ENCODE measurements at regions not wholly inside any gene's neighbourhood (a gene's known extent, or its start where the extent isn't known, plus 50 kb on each side); places are given as distances from the start of the nearest gene placed in this dataset.

GRCh38 chr5:133792024-133792423 lies 176.4 kb downstream of the C5orf15 start:
- Mint-ChIP-seq H3K27ac (ENCODE audit: unreplicated experiment) (no peak overlapping the region), H3K4me1 (ENCODE audit: unreplicated experiment) (no peaks in the 10 kb centered on the region), H3K27me3 (ENCODE audit: unreplicated experiment) (peaks cover 7% of the 10 kb centered on the region), H3K36me3 (ENCODE audit: low read depth, unreplicated experiment) (no peaks in the 10 kb centered on the region), H3K4me3 (ENCODE audit: unreplicated experiment) (no peak overlapping the region), H3K9me3 (ENCODE audit: unreplicated experiment) (no peaks in the 10 kb centered on the region)
- DNase-seq (ENCODE audit: low spot score), result no peak
- no peak for TF ChIP-seq CTCF (IDR thresholded peaks at IDR 0.05; ENCODE audit: unreplicated experiment)

GRCh38 chr5:133790898-133791297 lies 177.5 kb downstream of the C5orf15 start:
- no peaks in the 10 kb centered on the region for H3K36me3 Mint-ChIP-seq (ENCODE audit: low read depth, unreplicated experiment)
- peaks cover 7% of the 10 kb centered on the region for H3K27me3 Mint-ChIP-seq (ENCODE audit: unreplicated experiment)
- H3K4me1 Mint-ChIP-seq (ENCODE audit: unreplicated experiment), result peaks cover 3% of the 10 kb centered on the region
- no peaks in the 10 kb centered on the region for H3K9me3 Mint-ChIP-seq (ENCODE audit: unreplicated experiment)
- DNase-seq (ENCODE audit: low spot score), result no peak
- H3K27ac Mint-ChIP-seq (ENCODE audit: unreplicated experiment), result no peak overlapping the region
- H3K4me3 Mint-ChIP-seq (ENCODE audit: unreplicated experiment), result no peak overlapping the region
- TF ChIP-seq CTCF (IDR thresholded peaks at IDR 0.05; ENCODE audit: unreplicated experiment), result no peak

GRCh38 chr5:133789428-133789827 lies 177.1 kb upstream of the FSTL4 start:
- no peak for TF ChIP-seq CTCF (IDR thresholded peaks at IDR 0.05; ENCODE audit: unreplicated experiment)
- Mint-ChIP-seq H3K36me3 (ENCODE audit: low read depth, unreplicated experiment) (no peaks in the 10 kb centered on the region), H3K4me3 (ENCODE audit: unreplicated experiment) (no peak overlapping the region), H3K27ac (ENCODE audit: unreplicated experiment) (no peak overlapping the region), H3K4me1 (ENCODE audit: unreplicated experiment) (peaks cover 3% of the 10 kb centered on the region), H3K27me3 (ENCODE audit: unreplicated experiment) (peaks cover 5% of the 10 kb centered on the region), H3K9me3 (ENCODE audit: unreplicated experiment) (no peaks in the 10 kb centered on the region)
- no peak for DNase-seq (ENCODE audit: low spot score)

- Mint-ChIP-seq H3K4me3 (ENCODE audit: unreplicated experiment) (no peak overlapping the region), H3K36me3 (ENCODE audit: low read depth, unreplicated experiment) (no peaks in the 10 kb centered on the region), H3K4me1 (ENCODE audit: unreplicated experiment) (peaks cover 3% of the 10 kb centered on the region), H3K9me3 (ENCODE audit: unreplicated experiment) (no peaks in the 10 kb centered on the region), H3K27ac (ENCODE audit: unreplicated experiment) (no peak overlapping the region), H3K27me3 (ENCODE audit: unreplicated experiment) (peaks cover 5% of the 10 kb centered on the region)
- DNase-seq (ENCODE audit: low spot score), result no peak
- no peak for TF ChIP-seq CTCF (IDR thresholded peaks at IDR 0.05; ENCODE audit: unreplicated experiment)
These were observed 175.8 kb upstream of the FSTL4 start for GRCh38 chr5:133788121-133788520.

GRCh38 chr5:133786420-133786819 lies 174.1 kb upstream of the FSTL4 start:
- Mint-ChIP-seq H3K27ac (ENCODE audit: unreplicated experiment) (no peak overlapping the region), H3K4me1 (ENCODE audit: unreplicated experiment) (peaks cover 3% of the 10 kb centered on the region), H3K4me3 (ENCODE audit: unreplicated experiment) (no peak overlapping the region), H3K27me3 (ENCODE audit: unreplicated experiment) (peaks cover 2% of the 10 kb centered on the region), H3K36me3 (ENCODE audit: low read depth, unreplicated experiment) (no peaks in the 10 kb centered on the region), H3K9me3 (ENCODE audit: unreplicated experiment) (no peaks in the 10 kb centered on the region)
- TF ChIP-seq CTCF (IDR thresholded peaks at IDR 0.05; ENCODE audit: unreplicated experiment), result no peak
- DNase-seq (ENCODE audit: low spot score), result no peak
